ENCODE measurements at regions not wholly inside any gene's neighbourhood (a gene's known extent, or its start where the extent isn't known, plus 50 kb on each side); places are given as distances from the start of the nearest gene placed in this dataset.

DNA sequence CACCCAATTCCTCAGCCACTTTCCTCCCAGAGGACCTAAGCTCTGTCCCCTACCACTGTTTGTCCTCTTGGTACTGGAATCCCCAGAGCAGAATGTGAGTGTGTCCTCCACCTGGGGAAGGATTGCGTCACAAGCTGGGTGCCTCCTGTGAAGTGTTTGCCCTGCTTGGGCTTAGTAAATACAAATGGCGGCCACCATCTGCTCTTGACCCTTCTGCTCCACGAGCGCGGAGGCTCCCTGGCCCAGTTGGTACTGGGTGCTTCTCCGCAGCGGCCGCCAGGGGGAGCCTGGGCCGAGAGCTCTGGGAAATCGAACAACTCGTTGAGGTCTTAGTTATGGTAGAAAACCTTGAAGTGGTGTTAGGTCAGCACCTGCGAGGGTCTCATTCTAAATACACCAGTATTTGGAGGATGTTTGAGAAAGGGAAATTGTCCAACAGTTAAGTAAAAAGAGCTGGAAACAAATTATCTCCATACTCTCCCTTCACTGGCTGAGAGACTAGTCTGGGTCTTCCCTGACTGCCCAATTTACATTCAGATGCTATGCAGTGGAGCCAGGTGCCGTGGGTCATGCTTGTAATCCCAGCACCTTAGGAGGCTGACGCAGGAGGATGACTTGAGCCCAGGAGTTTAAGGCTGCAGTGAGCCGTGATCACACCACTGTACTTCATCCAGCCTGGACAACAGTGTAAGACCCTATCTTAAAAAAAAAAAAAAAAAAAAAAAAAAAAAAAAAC lies 74.6 kb upstream of the TEAD1 start:
- Histone ChIP-seq H2AFZ (peak overlapping the region; percentile 20), H3K4me2 (no peak overlapping the region), H4K20me1 (ENCODE audit: insufficient read depth, poor library complexity, severe bottlenecking) (no peaks in the 10 kb centered on the region), H3K36me3 (replicated peaks; ENCODE audit: insufficient read depth, low read depth) (no peaks in the 10 kb centered on the region), H3K79me2 (no peaks in the 10 kb centered on the region), H3K27me3 (no peaks in the 10 kb centered on the region), H3K27ac (no peak overlapping the region), H3K4me3 (no peak overlapping the region), H3K4me1 (ENCODE audit: insufficient read depth) (peaks cover 6% of the 10 kb centered on the region), H3K9me3 (ENCODE audit: low read depth) (no peaks in the 10 kb centered on the region), H3K9me2 (replicated peaks; ENCODE audit: insufficient read depth) (no peaks in the 10 kb centered on the region)
- peak; percentile 57 for DNase-seq (ENCODE audit: low spot score)
- TF ChIP-seq, protein P1, sequence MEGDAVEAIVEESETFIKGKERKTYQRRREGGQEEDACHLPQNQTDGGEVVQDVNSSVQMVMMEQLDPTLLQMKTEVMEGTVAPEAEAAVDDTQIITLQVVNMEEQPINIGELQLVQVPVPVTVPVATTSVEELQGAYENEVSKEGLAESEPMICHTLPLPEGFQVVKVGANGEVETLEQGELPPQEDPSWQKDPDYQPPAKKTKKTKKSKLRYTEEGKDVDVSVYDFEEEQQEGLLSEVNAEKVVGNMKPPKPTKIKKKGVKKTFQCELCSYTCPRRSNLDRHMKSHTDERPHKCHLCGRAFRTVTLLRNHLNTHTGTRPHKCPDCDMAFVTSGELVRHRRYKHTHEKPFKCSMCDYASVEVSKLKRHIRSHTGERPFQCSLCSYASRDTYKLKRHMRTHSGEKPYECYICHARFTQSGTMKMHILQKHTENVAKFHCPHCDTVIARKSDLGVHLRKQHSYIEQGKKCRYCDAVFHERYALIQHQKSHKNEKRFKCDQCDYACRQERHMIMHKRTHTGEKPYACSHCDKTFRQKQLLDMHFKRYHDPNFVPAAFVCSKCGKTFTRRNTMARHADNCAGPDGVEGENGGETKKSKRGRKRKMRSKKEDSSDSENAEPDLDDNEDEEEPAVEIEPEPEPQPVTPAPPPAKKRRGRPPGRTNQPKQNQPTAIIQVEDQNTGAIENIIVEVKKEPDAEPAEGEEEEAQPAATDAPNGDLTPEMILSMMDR (IDR thresholded peaks at IDR 0.05; ENCODE audit: poor library complexity), result peak; percentile 58
- TF ChIP-seq EZH2phosphoT487 (IDR thresholded peaks at IDR 0.05; ENCODE audit: low read depth, severe bottlenecking, unreplicated experiment), result no peak
- TF ChIP-seq EZH2 (IDR thresholded peaks at IDR 0.05; ENCODE audit: borderline replicate concordance), result no peak
- 65% methylated on average over 15 of the region's 15 CpGs for WGBS (ENCODE audit: low lambda C conversion rate, missing lambda C conversion rate)

DNA sequence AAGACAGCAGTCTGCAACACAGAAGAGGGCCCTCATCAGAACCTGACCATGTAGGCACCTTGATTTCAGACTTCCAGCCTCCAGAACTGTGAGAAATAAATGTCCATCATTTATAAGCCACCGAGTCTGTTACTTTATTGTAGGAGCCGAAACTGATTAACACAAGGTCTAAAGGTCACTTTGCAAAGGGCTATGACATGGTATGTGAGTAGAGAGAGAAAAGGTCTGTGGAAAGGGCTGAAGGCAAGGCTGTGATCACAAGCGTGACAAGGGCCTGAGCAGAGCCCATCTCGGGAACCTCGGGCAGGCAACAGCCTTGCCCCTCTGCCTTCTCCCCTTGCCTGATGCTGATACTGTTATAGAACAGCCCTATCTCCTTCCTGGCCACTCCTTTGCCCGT lies 73.4 kb upstream of the TEAD1 start:
- TF ChIP-seq EZH2phosphoT487 (IDR thresholded peaks at IDR 0.05; ENCODE audit: low read depth, severe bottlenecking, unreplicated experiment) (no peak), EZH2 (IDR thresholded peaks at IDR 0.05; ENCODE audit: borderline replicate concordance) (no peak)
- TF ChIP-seq, protein P1 (IDR thresholded peaks at IDR 0.05; ENCODE audit: poor library complexity), result no peak
- no peak overlapping the region for H2AFZ ChIP-seq
- H3K4me2 ChIP-seq, result no peak overlapping the region
- peaks cover 6% of the 10 kb centered on the region for H3K4me1 ChIP-seq (ENCODE audit: insufficient read depth)
- 56% methylated on average over 6 of the region's 6 CpGs for WGBS (ENCODE audit: low lambda C conversion rate, missing lambda C conversion rate)
- H3K9me2 ChIP-seq (replicated peaks; ENCODE audit: insufficient read depth), result no peaks in the 10 kb centered on the region
- H3K79me2 ChIP-seq, result no peaks in the 10 kb centered on the region
- H3K27ac ChIP-seq, result peak overlapping the region; percentile 50
- no peaks in the 10 kb centered on the region for H3K9me3 ChIP-seq (ENCODE audit: low read depth)
- DNase-seq (ENCODE audit: low spot score), result peak; percentile 36
- no peaks in the 10 kb centered on the region for H3K36me3 ChIP-seq (replicated peaks; ENCODE audit: insufficient read depth, low read depth)
- H3K4me3 ChIP-seq, result no peak overlapping the region
- no peaks in the 10 kb centered on the region for H4K20me1 ChIP-seq (ENCODE audit: insufficient read depth, poor library complexity, severe bottlenecking)
- no peaks in the 10 kb centered on the region for H3K27me3 ChIP-seq

DNA sequence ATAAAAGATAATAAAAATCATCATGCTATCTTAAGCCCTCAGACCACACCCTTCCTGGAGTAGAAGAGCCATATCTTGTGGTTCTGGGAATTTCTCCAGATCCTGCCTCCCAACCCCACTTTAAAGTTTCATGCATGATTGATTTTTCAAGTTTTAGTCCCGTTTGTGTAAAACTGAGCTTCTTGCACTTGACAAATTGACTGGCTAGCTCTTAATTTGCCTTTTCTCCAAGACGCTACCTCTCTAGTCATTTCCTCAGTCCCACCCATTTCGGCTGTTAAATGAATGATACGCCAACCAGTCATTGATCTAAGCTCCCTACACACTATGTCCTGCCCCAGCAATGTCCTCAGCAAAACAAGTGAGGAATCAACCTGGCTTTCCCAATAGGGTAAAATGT lies 71.8 kb upstream of the TEAD1 start:
- 90% methylated on average over 4 of the region's 4 CpGs for WGBS (ENCODE audit: low lambda C conversion rate, missing lambda C conversion rate)
- H3K4me1 ChIP-seq (ENCODE audit: insufficient read depth), result peaks cover 6% of the 10 kb centered on the region
- no peaks in the 10 kb centered on the region for H3K9me2 ChIP-seq (replicated peaks; ENCODE audit: insufficient read depth)
- DNase-seq (ENCODE audit: low spot score), result no peak
- H3K27me3 ChIP-seq, result no peaks in the 10 kb centered on the region
- TF ChIP-seq EZH2 (IDR thresholded peaks at IDR 0.05; ENCODE audit: borderline replicate concordance) (no peak), EZH2phosphoT487 (IDR thresholded peaks at IDR 0.05; ENCODE audit: low read depth, severe bottlenecking, unreplicated experiment) (no peak)
- TF ChIP-seq, protein P1 (IDR thresholded peaks at IDR 0.05; ENCODE audit: poor library complexity), result no peak
- H3K9me3 ChIP-seq (ENCODE audit: low read depth), result no peaks in the 10 kb centered on the region
- no peaks in the 10 kb centered on the region for H4K20me1 ChIP-seq (ENCODE audit: insufficient read depth, poor library complexity, severe bottlenecking)
- H3K27ac ChIP-seq, result no peak overlapping the region
- no peaks in the 10 kb centered on the region for H3K36me3 ChIP-seq (replicated peaks; ENCODE audit: insufficient read depth, low read depth)
- H3K4me3 ChIP-seq, result no peak overlapping the region
- no peak overlapping the region for H3K4me2 ChIP-seq
- no peaks in the 10 kb centered on the region for H3K79me2 ChIP-seq
- no peak overlapping the region for H2AFZ ChIP-seq
